ENCODE measurements at regions not wholly inside any gene's neighbourhood (a gene's known extent, or its start where the extent isn't known, plus 50 kb on each side); places are given as distances from the start of the nearest gene placed in this dataset.

DNA sequence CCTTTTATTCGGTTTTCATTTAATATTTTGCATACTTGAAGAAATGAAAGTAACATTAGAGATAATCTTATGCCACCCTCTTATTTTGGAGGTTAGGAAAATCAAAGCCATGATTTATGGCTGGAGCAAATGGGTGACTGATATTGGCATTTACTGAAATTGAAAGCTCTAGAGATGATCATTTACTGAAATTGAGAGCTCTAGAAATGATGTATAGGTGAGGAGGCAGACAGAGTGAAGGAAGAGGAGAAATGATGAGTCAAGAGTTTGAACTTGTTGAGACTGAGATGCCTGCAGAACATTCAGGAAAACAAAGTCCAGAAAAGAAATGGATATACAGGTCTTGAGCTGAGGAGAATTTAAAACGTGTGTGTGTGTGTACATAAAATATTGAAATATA, 217.6 kb downstream of the LTN1 start:
- no peak overlapping the region for H3K4me3 ChIP-seq
- intact Hi-C loops (cut with DNase I; ENCODE audit: low total_unique reads): no loop called here
- H3K4me1 ChIP-seq: peaks cover 0 to 8% (median under 1%) of the 10 kb centered on the region in 4 donors
- H3K27me3 ChIP-seq: no peaks in the 10 kb centered on the region
- H3K36me3 ChIP-seq: no peaks in the 10 kb centered on the region
- TF ChIP-seq POLR2AphosphoS5 (IDR thresholded peaks at IDR 0.05) (no peak), POLR2A (IDR thresholded peaks at IDR 0.05) (no peak), EP300 (IDR thresholded peaks at IDR 0.05; ENCODE audit: low read depth) (no peak)
- TF ChIP-seq, protein P1, sequence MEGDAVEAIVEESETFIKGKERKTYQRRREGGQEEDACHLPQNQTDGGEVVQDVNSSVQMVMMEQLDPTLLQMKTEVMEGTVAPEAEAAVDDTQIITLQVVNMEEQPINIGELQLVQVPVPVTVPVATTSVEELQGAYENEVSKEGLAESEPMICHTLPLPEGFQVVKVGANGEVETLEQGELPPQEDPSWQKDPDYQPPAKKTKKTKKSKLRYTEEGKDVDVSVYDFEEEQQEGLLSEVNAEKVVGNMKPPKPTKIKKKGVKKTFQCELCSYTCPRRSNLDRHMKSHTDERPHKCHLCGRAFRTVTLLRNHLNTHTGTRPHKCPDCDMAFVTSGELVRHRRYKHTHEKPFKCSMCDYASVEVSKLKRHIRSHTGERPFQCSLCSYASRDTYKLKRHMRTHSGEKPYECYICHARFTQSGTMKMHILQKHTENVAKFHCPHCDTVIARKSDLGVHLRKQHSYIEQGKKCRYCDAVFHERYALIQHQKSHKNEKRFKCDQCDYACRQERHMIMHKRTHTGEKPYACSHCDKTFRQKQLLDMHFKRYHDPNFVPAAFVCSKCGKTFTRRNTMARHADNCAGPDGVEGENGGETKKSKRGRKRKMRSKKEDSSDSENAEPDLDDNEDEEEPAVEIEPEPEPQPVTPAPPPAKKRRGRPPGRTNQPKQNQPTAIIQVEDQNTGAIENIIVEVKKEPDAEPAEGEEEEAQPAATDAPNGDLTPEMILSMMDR (IDR thresholded peaks at IDR 0.05): no peak
- no peaks in the 10 kb centered on the region for H3K9me3 ChIP-seq
- WGBS, 2 donors (ENCODE audit: low coverage in 1 of 2): 49 to 66% methylated on average over 2 of the region's 2 CpGs
- H3K27ac ChIP-seq: no peak overlapping the region
- in situ Hi-C loops (cut with MboI; ENCODE audit: low pct_ligation_motif_present in 1 of 4, low pct_unique_long_range_greater_than_20kb in 1 of 4, low sequenced_read_pairs in 3 of 4): no loop called here
- DNase-seq: no peak

GRCh38 chr21:28773036-28773435, 219.6 kb downstream of the LTN1 start:
- H3K27me3 ChIP-seq: no peaks in the 10 kb centered on the region
- H3K36me3 ChIP-seq: no peaks in the 10 kb centered on the region
- H3K4me1 ChIP-seq: peaks cover 0 to 8% (median 2%) of the 10 kb centered on the region in 4 donors
- in situ Hi-C loops (cut with MboI; ENCODE audit: low pct_ligation_motif_present in 1 of 4, low pct_unique_long_range_greater_than_20kb in 1 of 4, low sequenced_read_pairs in 3 of 4) (no loop called here), intact Hi-C loops (cut with DNase I; ENCODE audit: low total_unique reads) (no loop called here)
- no peak for TF ChIP-seq POLR2AphosphoS5 (IDR thresholded peaks at IDR 0.05)
- TF ChIP-seq POLR2A (IDR thresholded peaks at IDR 0.05): no peak
- no peak for TF ChIP-seq EP300 (IDR thresholded peaks at IDR 0.05; ENCODE audit: low read depth)
- TF ChIP-seq, protein P1 (IDR thresholded peaks at IDR 0.05): no peak
- no peak overlapping the region for H3K4me3 ChIP-seq
- 75 to 85% methylated on average over 2 of the region's 2 CpGs for WGBS, 2 donors (ENCODE audit: low coverage in 1 of 2)
- no peaks in the 10 kb centered on the region for H3K9me3 ChIP-seq
- H3K27ac ChIP-seq: peak overlapping the region in 1 of 4 donors; percentile 75
- no peak for DNase-seq

- Histone ChIP-seq H3K9me3 (no peaks in the 10 kb centered on the region), H3K27me3 (no peaks in the 10 kb centered on the region), H3K27ac (peak overlapping the region; percentile 46 to 75 (median 61)), H3K36me3 (no peaks in the 10 kb centered on the region), H3K4me1 (peaks cover 0 to 8% (median 2%) of the 10 kb centered on the region in 4 donors), H3K4me3 (no peak overlapping the region)
- WGBS, 2 donors (ENCODE audit: low coverage in 1 of 2): 53 to 58% methylated on average over 3 of the region's 3 CpGs
- no peak for DNase-seq
- intact Hi-C loops (cut with DNase I; ENCODE audit: low total_unique reads) (no loop called here), in situ Hi-C loops (cut with MboI; ENCODE audit: low pct_ligation_motif_present in 1 of 4, low pct_unique_long_range_greater_than_20kb in 1 of 4, low sequenced_read_pairs in 3 of 4) (no loop called here)
- TF ChIP-seq POLR2AphosphoS5 (IDR thresholded peaks at IDR 0.05) (peak in 1 of 3 donors; percentile 41), EP300 (IDR thresholded peaks at IDR 0.05; ENCODE audit: low read depth) (no peak)
These were observed 220.7 kb downstream of the LTN1 start for GRCh38 chr21:28771790-28772501.

DNA sequence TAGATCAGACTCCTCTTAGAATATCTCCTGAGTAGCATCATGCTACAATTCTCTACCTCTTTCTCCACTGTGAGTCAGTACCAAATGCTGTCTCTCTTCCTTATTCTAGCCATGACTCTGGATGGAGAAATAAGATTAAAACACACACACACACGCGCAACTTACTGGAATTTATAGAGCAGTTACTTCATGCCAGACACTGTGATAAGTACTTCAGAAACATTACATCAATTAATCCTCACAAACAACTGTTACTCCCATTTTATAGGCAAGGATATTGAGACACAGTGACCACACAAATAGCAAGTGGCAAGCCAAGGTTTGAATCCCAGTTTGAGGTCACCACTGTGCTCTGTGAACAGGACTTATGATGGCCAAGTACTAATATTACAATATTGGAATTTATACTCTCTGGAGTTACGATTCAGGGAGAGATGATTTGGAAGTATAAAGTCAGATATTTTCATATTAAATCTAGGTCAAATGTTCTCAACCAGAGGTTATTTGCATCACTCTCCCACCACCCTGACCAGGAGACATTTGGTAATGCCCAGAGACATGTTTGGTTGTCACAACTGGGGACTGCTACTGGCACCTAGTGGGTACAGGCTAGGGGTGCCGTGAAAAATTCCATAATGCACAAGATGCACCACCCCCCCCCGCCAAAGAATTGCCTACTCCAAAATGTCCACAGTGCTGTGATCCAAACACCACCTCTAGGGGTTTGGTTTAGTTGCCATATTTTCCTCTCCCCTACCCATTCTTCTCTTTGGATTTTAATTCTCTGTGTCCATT, 221.6 kb downstream of the LTN1 start:
- Histone ChIP-seq H3K27me3 (no peaks in the 10 kb centered on the region), H3K36me3 (no peaks in the 10 kb centered on the region), H3K4me3 (no peak overlapping the region), H3K4me1 (peaks cover 0 to 8% (median 2%) of the 10 kb centered on the region in 4 donors), H3K9me3 (no peaks in the 10 kb centered on the region), H3K27ac (peak overlapping the region; percentile 46 to 75 (median 61))
- peak; percentile 18 to 75 (median 31) for TF ChIP-seq POLR2AphosphoS5 (IDR thresholded peaks at IDR 0.05)
- TF ChIP-seq EP300 (IDR thresholded peaks at IDR 0.05; ENCODE audit: low read depth): no peak
- no peak for TF ChIP-seq POLR2A (IDR thresholded peaks at IDR 0.05)
- TF ChIP-seq, protein P1 (IDR thresholded peaks at IDR 0.05): no peak
- intact Hi-C loops (cut with DNase I; ENCODE audit: low total_unique reads) (no loop called here), in situ Hi-C loops (cut with MboI; ENCODE audit: low pct_ligation_motif_present in 1 of 4, low pct_unique_long_range_greater_than_20kb in 1 of 4, low sequenced_read_pairs in 3 of 4) (no loop called here)
- 73 to 74% methylated on average over 3 to 5 of the region's 5 CpGs for WGBS, 2 donors (ENCODE audit: low coverage in 1 of 2)
- DNase-seq: no peak

All from transverse colon (tissue), 4 donors.